GM13977 (cell line): ENCODE measurements at regions not wholly inside any gene's neighbourhood (a gene's known extent, or its start where the extent isn't known, plus 50 kb on each side); places are given as distances from the start of the nearest gene placed in this dataset.
"Not testable (repeated sequence)": the region's sequence is repeated elsewhere in the genome, so short reads cannot be mapped to it uniquely, and the experiment has no call there.

Experiments
- DNase-seq: peaks from one replicate; pipeline ENCODE4 v3.0.0; 2012; ENCODE audit warnings: low spot score
- in situ Hi-C: fragments of 300-500 bp; cut with MboI; formaldehyde crosslinking; loops from one replicate; pipeline ENCODE4 v1.12.0; 2022; ENCODE audit warnings: low sequenced_read_pairs, low pct_unique_long_range_greater_than_20kb, mixed read lengths, inconsistent platforms; ENCODE audit not compliant: unreplicated experiment
- TF ChIP-seq, protein P1 (sequence below): IDR thresholded peaks from 2 replicates; pipeline ENCODE4 v1.5.1; 2012; ENCODE audit warnings: mild to moderate bottlenecking, control low read depth; ENCODE audit not compliant: insufficient read depth; ENCODE audit errors: extremely low read depth, missing control alignments

DNA sequence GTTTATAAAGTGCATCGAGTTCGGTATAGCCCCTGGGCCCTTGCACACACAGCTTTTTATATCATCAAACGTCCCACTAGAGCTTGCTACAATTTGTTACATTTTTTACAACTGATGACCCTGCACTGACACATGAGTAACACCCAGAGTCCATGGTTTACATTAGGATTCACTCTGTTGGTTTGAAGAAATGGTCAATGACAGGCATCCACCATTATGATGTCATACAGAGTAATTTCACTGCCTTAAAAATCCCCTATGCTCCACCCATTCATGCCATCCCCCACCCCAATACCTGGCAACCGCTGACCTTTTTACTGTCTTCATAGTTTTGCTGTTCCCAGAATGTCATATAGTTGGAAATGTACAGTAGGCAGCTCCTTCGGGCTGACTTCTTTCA, 130.2 kb downstream of the MED10 start:
- TF ChIP-seq, protein P1, sequence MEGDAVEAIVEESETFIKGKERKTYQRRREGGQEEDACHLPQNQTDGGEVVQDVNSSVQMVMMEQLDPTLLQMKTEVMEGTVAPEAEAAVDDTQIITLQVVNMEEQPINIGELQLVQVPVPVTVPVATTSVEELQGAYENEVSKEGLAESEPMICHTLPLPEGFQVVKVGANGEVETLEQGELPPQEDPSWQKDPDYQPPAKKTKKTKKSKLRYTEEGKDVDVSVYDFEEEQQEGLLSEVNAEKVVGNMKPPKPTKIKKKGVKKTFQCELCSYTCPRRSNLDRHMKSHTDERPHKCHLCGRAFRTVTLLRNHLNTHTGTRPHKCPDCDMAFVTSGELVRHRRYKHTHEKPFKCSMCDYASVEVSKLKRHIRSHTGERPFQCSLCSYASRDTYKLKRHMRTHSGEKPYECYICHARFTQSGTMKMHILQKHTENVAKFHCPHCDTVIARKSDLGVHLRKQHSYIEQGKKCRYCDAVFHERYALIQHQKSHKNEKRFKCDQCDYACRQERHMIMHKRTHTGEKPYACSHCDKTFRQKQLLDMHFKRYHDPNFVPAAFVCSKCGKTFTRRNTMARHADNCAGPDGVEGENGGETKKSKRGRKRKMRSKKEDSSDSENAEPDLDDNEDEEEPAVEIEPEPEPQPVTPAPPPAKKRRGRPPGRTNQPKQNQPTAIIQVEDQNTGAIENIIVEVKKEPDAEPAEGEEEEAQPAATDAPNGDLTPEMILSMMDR: no peak
- in situ Hi-C loops: no loop called here
- DNase-seq: no peak

GRCh38 chr5:6246820-6247437, 131.4 kb downstream of the MED10 start:
- TF ChIP-seq, protein P1: no peak
- in situ Hi-C loops: no loop called here
- DNase-seq: no peak

- TF ChIP-seq, protein P1: no peak
- DNase-seq: no peak
- in situ Hi-C loops: no loop called here
Measured at GRCh38 chr5:6244339-6244714, 134.0 kb downstream of the MED10 start.

DNA sequence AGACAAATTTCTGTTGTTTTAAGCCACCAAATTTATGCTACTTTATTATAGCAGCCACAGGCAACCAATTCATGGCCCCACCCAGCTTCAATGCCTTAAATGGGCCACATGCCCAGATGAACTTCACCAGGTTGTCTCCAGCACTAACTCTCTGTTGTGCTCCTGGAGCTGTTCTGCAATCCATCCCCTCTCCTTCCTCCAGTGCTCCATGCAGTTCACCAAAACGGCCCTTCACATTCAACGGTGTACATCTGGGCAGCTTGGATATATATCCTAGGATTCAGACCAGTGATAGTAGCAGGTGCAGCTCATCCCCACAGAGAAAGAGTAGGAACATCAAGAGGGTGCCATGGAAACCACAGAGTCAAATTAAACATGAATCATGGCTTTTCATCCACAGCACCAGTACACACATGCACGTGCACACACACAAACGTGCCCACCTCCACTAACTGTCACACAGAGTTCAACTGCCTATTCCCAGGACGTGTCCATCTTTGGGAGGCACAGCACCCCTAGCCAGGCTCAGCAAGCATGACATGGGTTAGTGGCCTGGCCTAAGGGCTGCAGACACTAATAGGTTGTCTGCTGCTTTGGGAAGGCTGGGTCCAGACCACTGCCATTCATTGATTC, 134.5 kb downstream of the MED10 start:
- TF ChIP-seq, protein P1: no peak
- in situ Hi-C loops: no loop called here
- no peak for DNase-seq

DNA sequence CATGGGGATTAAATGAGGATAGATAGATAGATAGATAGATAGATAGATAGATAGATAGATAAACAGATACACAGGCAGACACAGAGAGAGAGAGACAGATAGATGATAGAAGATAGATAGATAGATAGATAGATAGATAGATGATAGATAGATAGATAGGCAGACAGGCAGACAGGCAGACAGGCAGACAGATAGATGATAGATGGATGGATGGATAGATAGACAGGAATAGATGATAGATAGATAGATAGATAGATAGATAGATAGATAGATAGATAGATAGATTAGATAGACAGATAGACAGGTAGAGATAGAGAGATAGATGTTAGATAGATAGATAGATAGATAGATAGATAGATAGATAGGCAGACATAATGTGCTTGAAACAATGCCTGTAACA, 137.3 kb downstream of the MED10 start:
- DNase-seq, in situ Hi-C loops: not testable (repeated sequence)

GRCh38 chr5:6236858-6237481, 141.4 kb downstream of the MED10 start:
- TF ChIP-seq, protein P1: no peak
- in situ Hi-C loops: no loop called here
- DNase-seq: peak; percentile 24

DNA sequence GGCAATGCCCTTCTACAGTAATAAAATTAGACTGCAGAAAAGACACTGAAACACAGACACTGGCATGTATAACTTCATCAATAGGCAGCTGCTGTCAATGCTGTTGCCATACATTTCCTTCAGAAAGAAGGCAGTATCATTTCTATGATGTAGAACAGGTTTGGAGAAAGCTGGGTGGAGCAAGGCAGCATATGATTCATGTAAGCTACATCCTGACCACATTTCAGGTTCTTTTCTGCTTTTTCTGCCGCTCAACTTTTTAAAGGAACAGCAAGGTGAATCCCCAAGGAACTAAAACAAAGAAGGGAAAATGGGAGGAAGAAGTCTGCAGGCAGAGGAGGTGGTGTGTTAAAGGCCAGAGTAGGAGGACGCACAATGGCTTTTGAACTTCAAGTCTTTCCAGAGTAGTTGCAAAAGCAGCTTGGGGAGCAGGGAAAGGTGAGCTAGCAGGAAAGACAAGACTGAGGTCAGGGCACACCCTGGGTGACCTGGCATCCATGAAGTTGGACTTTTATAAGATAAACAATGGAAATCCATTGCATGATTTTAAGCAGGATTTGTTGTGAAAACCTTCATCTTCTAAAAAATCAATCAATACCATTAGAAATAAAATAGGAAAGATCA, 142.1 kb downstream of the MED10 start:
- TF ChIP-seq, protein P1: no peak
- no peak for DNase-seq
- in situ Hi-C loops: no loop called here
